GM13977 (cell line): ENCODE measurements at regions not wholly inside any gene's neighbourhood (a gene's known extent, or its start where the extent isn't known, plus 50 kb on each side); places are given as distances from the start of the nearest gene placed in this dataset.

Source experiments
- DNase-seq: peaks from one replicate; pipeline ENCODE4 v3.0.0; 2012; ENCODE audit warnings: low spot score
- CTCF ChIP-seq: IDR thresholded peaks from 2 replicates; pipeline ENCODE4 v1.5.1; 2012; ENCODE audit warnings: mild to moderate bottlenecking, control low read depth; ENCODE audit not compliant: insufficient read depth; ENCODE audit errors: extremely low read depth, missing control alignments
- in situ Hi-C: fragments of 300-500 bp; cut with MboI; formaldehyde crosslinking; loops from one replicate; pipeline ENCODE4 v1.12.0; 2022; ENCODE audit warnings: low sequenced_read_pairs, low pct_unique_long_range_greater_than_20kb, mixed read lengths, inconsistent platforms; ENCODE audit not compliant: unreplicated experiment

GRCh38 chr19:32038021-32038920, 307.1 kb upstream of the ZNF507 start:
- no peak for DNase-seq
- in situ Hi-C loops: no loop called here
- no peak for TF ChIP-seq CTCF

DNA sequence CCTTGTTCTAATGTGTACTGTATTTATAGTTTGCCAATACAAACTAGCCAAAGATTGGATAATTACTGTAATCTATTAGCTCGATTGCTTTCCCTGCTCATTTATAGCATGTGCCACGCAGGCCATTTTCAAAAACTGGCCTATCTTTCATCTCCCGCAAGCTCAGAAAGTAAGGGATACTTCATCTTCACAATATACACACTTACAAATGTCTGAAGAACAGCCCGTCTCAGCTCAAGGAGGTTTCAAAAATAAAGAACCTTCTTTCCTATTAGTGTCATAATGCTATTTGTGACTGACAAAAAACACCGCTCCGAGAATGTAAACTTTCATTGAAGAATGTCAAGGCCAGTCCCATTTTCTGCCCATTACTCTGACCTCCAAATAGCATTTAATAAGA, 306.4 kb upstream of the ZNF507 start:
- in situ Hi-C loops: no loop called here
- no peak for DNase-seq
- no peak for TF ChIP-seq CTCF

DNA sequence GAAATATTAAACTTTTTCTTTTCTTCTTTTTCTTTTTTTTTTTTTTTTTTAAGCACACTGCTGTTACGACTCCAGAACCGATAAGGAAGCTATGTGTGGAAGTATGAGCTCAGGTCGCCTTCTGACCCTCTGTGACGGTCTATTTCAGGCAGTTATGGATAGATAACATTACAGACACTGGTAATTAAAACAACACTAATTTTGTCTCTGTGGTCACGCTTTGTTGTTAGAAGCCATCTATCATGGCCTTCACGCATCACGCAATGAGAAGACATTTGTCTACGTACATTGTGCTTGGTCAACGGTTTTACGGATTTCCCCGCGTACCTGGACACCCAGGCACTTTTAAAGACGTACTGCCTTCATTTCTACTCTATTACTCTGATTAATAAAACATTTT, 306.0 kb upstream of the ZNF507 start:
- DNase-seq: no peak
- in situ Hi-C loops: no loop called here
- TF ChIP-seq CTCF: no peak

DNA sequence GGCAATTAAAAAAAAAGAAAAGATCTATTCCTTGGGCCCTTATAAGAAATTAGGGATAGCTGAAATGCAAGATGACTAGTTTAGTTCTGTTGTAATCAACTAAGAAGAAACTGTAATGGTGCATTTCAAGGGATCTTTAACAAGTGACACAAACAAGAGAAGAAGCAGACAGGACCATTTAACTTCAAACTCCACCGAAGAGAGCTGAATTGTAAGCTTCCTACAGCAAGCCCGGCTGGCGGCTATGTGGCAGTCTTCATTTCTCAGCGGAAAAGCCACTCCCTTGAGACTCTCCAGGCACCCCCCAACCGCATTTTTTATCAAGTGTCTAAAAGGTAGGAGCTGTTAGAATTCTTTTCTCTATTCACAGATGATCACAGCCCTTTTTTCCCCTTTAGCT, 305.2 kb upstream of the ZNF507 start:
- in situ Hi-C loops: no loop called here

DNA sequence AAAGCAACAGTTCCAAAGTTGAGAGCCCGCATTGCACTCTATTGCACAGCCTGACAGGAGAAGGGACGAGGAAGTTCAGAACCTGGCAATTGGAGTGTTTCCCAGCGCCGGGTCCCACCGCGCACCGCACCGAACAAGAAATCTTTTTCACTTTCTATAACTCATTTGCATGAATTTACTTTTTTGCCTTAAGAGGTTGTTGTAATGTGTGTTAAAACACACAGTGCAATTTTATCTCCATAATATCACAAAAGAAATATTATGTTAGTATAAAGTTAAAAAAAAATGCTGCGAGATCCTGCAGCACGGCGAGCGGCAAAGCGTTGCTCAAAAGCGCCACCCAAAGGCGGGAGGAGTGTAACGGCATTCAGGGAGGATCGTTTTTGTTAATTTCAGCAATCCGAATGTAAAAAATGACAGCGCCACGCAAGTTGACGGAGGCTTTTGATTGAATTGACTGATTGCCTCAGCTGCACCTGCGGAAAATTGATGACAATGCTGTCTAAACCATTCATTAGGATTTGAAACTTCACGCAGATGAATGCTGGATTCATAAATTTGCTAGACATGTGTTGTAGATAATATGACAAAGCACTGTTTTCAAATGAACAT, 303.6 kb upstream of the ZNF507 start:
- in situ Hi-C loops: no loop called here
- TF ChIP-seq CTCF: no peak
- DNase-seq: no peak

More for the DNA sequence above, 305.2 kb upstream of the ZNF507 start:
- no peak for DNase-seq
- no peak for TF ChIP-seq CTCF

DNA sequence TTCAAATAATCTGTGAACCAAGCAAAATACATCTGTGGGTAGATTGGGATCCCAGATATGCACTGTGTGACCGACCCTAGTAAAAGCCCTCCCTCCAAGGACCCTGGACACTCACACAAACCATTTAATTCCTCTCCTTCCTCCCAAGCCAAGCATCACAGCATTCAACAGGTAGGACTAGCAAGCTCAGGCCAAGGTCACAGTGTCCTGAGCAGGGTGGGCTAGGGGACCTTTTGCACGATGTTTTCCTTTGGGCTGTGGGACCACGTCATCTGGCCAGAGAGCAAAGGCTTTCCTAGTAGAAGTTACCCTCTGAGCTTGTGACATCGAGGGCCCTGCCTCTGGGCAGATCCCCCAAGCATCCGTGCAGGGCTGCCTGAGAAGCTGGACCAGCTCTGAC, 297.6 kb upstream of the ZNF507 start:
- in situ Hi-C loops: no loop called here
- DNase-seq: no peak
- TF ChIP-seq CTCF: no peak
